Neuronal stem cell (in vitro differentiated cells): ENCODE measurements at regions not wholly inside any gene's neighbourhood (a gene's known extent, or its start where the extent isn't known, plus 50 kb on each side); places are given as distances from the start of the nearest gene placed in this dataset.

Experiments used
- DNase-seq: peaks from one replicate; pipeline ENCODE4 v3.0.0-alpha.2; 2013; ENCODE audit warnings: low spot score
- H2AFZ ChIP-seq: one replicate; pipeline ENCODE4 v1.6.1; 2013; ENCODE audit warnings: mild to moderate bottlenecking, low read length, inconsistent platforms
- H2AK5ac ChIP-seq: 2 replicates; pipeline ENCODE4 v1.6.1; 2013; ENCODE audit warnings: low read depth, mild to moderate bottlenecking, inconsistent platforms, low read length, moderate library complexity, mixed read lengths
- H2BK120ac ChIP-seq: 2 replicates; pipeline ENCODE4 v1.6.1; 2013; ENCODE audit warnings: low read depth, mild to moderate bottlenecking, inconsistent platforms, low read length, moderate library complexity, mixed read lengths
- H2BK12ac ChIP-seq: one replicate; pipeline ENCODE4 v1.6.1; 2013; ENCODE audit warnings: low read length, inconsistent platforms
- H2BK15ac ChIP-seq: 2 replicates; pipeline ENCODE4 v1.6.1; 2013; ENCODE audit warnings: mild to moderate bottlenecking, low read length, inconsistent platforms, mixed read lengths
- H2BK5ac ChIP-seq: one replicate; pipeline ENCODE4 v1.6.1; 2013; ENCODE audit warnings: inconsistent platforms, mild to moderate bottlenecking, low read length, moderate library complexity
- H3K14ac ChIP-seq: one replicate; pipeline ENCODE4 v1.6.1; 2013; ENCODE audit warnings: low read length, inconsistent platforms
- H3K18ac ChIP-seq: 2 replicates; pipeline ENCODE4 v1.6.1; 2013; ENCODE audit warnings: low read length, inconsistent platforms
- H3K23ac ChIP-seq: 2 replicates; pipeline ENCODE4 v1.6.1; 2013; ENCODE audit warnings: low read depth, mild to moderate bottlenecking, mixed read lengths, low read length, inconsistent platforms; ENCODE audit not compliant: poor library complexity
- H3K27ac ChIP-seq: replicated peaks from 3 replicates; pipeline ENCODE4 v1.5.1; 2013; ENCODE audit warnings: low read length, inconsistent platforms
- H3K27me3 ChIP-seq, 3 experiments: 2 replicates each; pipeline ENCODE4 v1.6.1; 2013; ENCODE audit warnings: low read length in 3 of 3, mild to moderate bottlenecking in 2 of 3, inconsistent platforms in 1 of 3, low read depth in 1 of 3, mixed read lengths in 1 of 3, moderate library complexity in 1 of 3; ENCODE audit not compliant: control insufficient read depth in 3 of 3, insufficient read depth in 3 of 3
- H3K36me3 ChIP-seq, 2 donors: replicated peaks in 1 of 2; 2 replicates each; pipeline ENCODE4 v1.6.1; 2013; ENCODE audit warnings: low read length in 2 of 2; ENCODE audit not compliant: control insufficient read depth in 2 of 2, insufficient read depth in 2 of 2
- H3K4ac ChIP-seq: 2 replicates; pipeline ENCODE4 v1.6.1; 2013; ENCODE audit warnings: inconsistent platforms, mild to moderate bottlenecking, low read length, moderate library complexity
- H3K4me1 ChIP-seq, 2 donors: 1 replicate in 1 of 2; 2 replicates in 1 of 2; pipeline ENCODE4 v1.6.1; 2013; ENCODE audit warnings: low read length in 2 of 2, low read depth in 1 of 2; ENCODE audit not compliant: control insufficient read depth in 2 of 2, insufficient read depth in 1 of 2
- H3K4me2 ChIP-seq: one replicate; pipeline ENCODE4 v1.6.1; 2013; ENCODE audit warnings: mild to moderate bottlenecking, low read length, inconsistent platforms; ENCODE audit not compliant: insufficient read depth, poor library complexity, severe bottlenecking
- H3K4me3 ChIP-seq, 2 donors: 2 replicates each; pipeline ENCODE4 v1.5.1; 2013; ENCODE audit warnings: low read length in 2 of 2, mild to moderate bottlenecking in 2 of 2, inconsistent platforms in 1 of 2, moderate library complexity in 1 of 2
- H3K79me1 ChIP-seq: one replicate; pipeline ENCODE4 v1.6.1; 2013; ENCODE audit warnings: low read depth, mild to moderate bottlenecking, inconsistent platforms, low read length, moderate library complexity
- H3K9ac ChIP-seq: one replicate; pipeline ENCODE4 v1.6.1; 2013; ENCODE audit warnings: mild to moderate bottlenecking, low read depth, low read length, inconsistent platforms; ENCODE audit not compliant: poor library complexity
- H3K9me3 ChIP-seq, 2 donors: replicated peaks in 1 of 2; 2 replicates each; pipeline versions ENCODE3 to v1.6.1; 2013; ENCODE audit warnings: low read length in 2 of 2, mild to moderate bottlenecking in 2 of 2, inconsistent platforms in 1 of 2, low read depth in 1 of 2, mixed read lengths in 1 of 2, moderate library complexity in 1 of 2; ENCODE audit not compliant: control insufficient read depth in 2 of 2, insufficient read depth in 1 of 2
- H4K8ac ChIP-seq: one replicate; pipeline ENCODE4 v1.6.1; 2013; ENCODE audit warnings: low read depth, mild to moderate bottlenecking, inconsistent platforms, low read length, moderate library complexity
- H4K91ac ChIP-seq: one replicate; pipeline ENCODE4 v1.6.1; 2013; ENCODE audit warnings: low read length, low read depth, mild to moderate bottlenecking, inconsistent platforms; ENCODE audit not compliant: poor library complexity
- WGBS, 2 donors: extraction: QIAGEN DNeasy Blood & Tissue Kit; methylation state at CpG; one replicate each; pipeline ENCODE4 v1.1.7; 2013; ENCODE audit warnings: missing lambda C conversion rate in 2 of 2, mixed read lengths in 1 of 2; ENCODE audit not compliant: insufficient read length in 2 of 2, insufficient replicate concordance in 1 of 2; ENCODE audit errors: extremely low coverage in 2 of 2; 5-methylcytosine and 5-hydroxymethylcytosine counted together

DNA sequence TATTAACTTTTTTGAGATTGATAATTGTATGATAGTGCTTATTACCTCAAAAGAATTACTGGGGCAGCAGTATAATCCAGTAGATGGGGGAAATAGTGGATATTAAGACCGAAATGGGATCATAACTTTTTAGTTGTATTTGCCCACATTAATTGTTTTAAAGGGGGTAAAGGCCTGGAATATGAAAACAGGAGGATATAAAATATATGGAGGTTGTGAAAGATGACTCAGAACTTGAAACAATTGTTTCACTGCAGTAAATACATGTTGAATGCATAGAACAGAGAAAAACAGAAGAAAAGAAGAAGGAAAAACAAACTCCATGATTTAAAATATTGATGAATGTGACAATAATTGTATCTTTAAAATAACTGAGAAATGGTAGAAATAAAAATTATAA lies 94.1 kb upstream of the VPREB1 start:
- H2BK12ac ChIP-seq: no peak overlapping the region
- H3K79me1 ChIP-seq: no peaks in the 10 kb centered on the region
- no peak overlapping the region for H4K8ac ChIP-seq
- H3K9me3 ChIP-seq: peaks cover 0 to 1% of the 10 kb centered on the region in 2 donors
- H3K27ac ChIP-seq: no peak overlapping the region
- H2BK120ac ChIP-seq: no peak overlapping the region
- H3K4ac ChIP-seq: no peak overlapping the region
- no peak overlapping the region for H3K9ac ChIP-seq
- H2AFZ ChIP-seq: no peak overlapping the region
- H4K91ac ChIP-seq: no peak overlapping the region
- no peak for DNase-seq
- H3K4me2 ChIP-seq: no peak overlapping the region
- H3K23ac ChIP-seq: no peak overlapping the region
- no peaks in the 10 kb centered on the region for H3K4me1 ChIP-seq
- no peak overlapping the region for H3K14ac ChIP-seq
- H3K4me3 ChIP-seq: no peak overlapping the region
- WGBS, 2 donors: no CpG with 5 or more reads among the region's 1 CpG
- no peak overlapping the region for H2BK15ac ChIP-seq
- H2AK5ac ChIP-seq: no peak overlapping the region
- no peak overlapping the region for H2BK5ac ChIP-seq
- H3K36me3 ChIP-seq: no peaks in the 10 kb centered on the region
- peaks cover 0 to 39% (median 16%) of the 10 kb centered on the region in 3 experiments for H3K27me3 ChIP-seq
- H3K18ac ChIP-seq: no peak overlapping the region

GRCh38 chr22:22148905-22149304 lies 95.7 kb upstream of the VPREB1 start:
- peaks cover 0 to 40% (median 7%) of the 10 kb centered on the region in 3 experiments for H3K27me3 ChIP-seq
- no CpG with 5 or more reads among the region's 1 CpG for WGBS, 2 donors
- H3K18ac ChIP-seq: no peak overlapping the region
- H3K4me2 ChIP-seq: no peak overlapping the region
- no peak overlapping the region for H3K4me3 ChIP-seq
- H4K8ac ChIP-seq: no peak overlapping the region
- no peak for DNase-seq
- H3K23ac ChIP-seq: no peak overlapping the region
- no peak overlapping the region for H2BK12ac ChIP-seq
- no peak overlapping the region for H2AFZ ChIP-seq
- no peak overlapping the region for H3K9ac ChIP-seq
- no peak overlapping the region for H2BK5ac ChIP-seq
- no peaks in the 10 kb centered on the region for H3K4me1 ChIP-seq
- H2BK120ac ChIP-seq: no peak overlapping the region
- no peak overlapping the region for H3K4ac ChIP-seq
- H2AK5ac ChIP-seq: no peak overlapping the region
- no peak overlapping the region for H2BK15ac ChIP-seq
- H3K36me3 ChIP-seq: no peaks in the 10 kb centered on the region
- no peaks in the 10 kb centered on the region for H3K79me1 ChIP-seq
- no peak overlapping the region for H3K27ac ChIP-seq
- H3K9me3 ChIP-seq: peaks cover 0 to 1% of the 10 kb centered on the region in 2 donors
- no peak overlapping the region for H4K91ac ChIP-seq
- H3K14ac ChIP-seq: no peak overlapping the region

DNA sequence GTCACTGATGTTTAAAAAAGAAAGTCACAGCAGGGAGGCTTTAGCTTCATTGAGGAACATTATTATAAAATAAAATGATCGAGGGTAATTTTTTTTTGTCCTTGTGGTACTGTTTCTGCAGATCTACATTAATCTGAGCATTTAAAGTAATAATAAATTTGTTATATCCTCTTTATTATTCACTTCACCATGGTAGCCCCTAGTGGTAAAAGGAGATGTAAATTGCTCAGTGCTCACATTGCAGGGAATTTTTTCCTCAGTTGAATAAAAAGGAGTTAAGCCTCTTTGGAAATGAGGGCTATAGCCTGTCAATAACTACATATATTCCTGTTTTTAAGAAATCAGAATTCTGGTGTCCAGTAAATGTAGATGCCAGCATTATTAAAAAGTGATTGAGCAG lies 99.7 kb upstream of the VPREB1 start:
- Histone ChIP-seq H2AFZ (no peak overlapping the region), H3K23ac (no peak overlapping the region), H3K9me3 (no peaks in the 10 kb centered on the region), H4K91ac (no peak overlapping the region), H3K4me3 (no peak overlapping the region), H3K18ac (no peak overlapping the region), H3K79me1 (no peaks in the 10 kb centered on the region), H3K4ac (no peak overlapping the region), H2BK5ac (no peak overlapping the region), H3K4me1 (no peaks in the 10 kb centered on the region), H2AK5ac (no peak overlapping the region), H2BK120ac (no peak overlapping the region), H3K9ac (no peak overlapping the region), H3K14ac (no peak overlapping the region), H3K27me3 (peaks cover 2 to 48% (median 2%) of the 10 kb centered on the region in 3 experiments), H3K27ac (no peak overlapping the region), H4K8ac (no peak overlapping the region), H2BK12ac (no peak overlapping the region), H3K4me2 (no peak overlapping the region), H2BK15ac (no peak overlapping the region), H3K36me3 (no peaks in the 10 kb centered on the region)
- WGBS, 2 donors: no CpG with 5 or more reads among the region's 1 CpG
- DNase-seq: no peak

GRCh38 chr22:22143448-22143847 lies 101.1 kb upstream of the VPREB1 start:
- H3K4me1 ChIP-seq: no peaks in the 10 kb centered on the region
- H3K79me1 ChIP-seq: no peaks in the 10 kb centered on the region
- H2BK120ac ChIP-seq: no peak overlapping the region
- peaks cover 2 to 42% (median 2%) of the 10 kb centered on the region in 3 experiments for H3K27me3 ChIP-seq
- no peak overlapping the region for H3K14ac ChIP-seq
- H2AFZ ChIP-seq: no peak overlapping the region
- H3K9me3 ChIP-seq: no peaks in the 10 kb centered on the region
- H4K91ac ChIP-seq: no peak overlapping the region
- no peak overlapping the region for H3K27ac ChIP-seq
- 100% methylated on average over 1 of the region's 6 CpGs; no CpG with 5 or more reads in 1 of the 2 donors for WGBS, 2 donors
- no peak for DNase-seq
- no peak overlapping the region for H2BK5ac ChIP-seq
- H3K23ac ChIP-seq: no peak overlapping the region
- H3K4ac ChIP-seq: no peak overlapping the region
- H3K36me3 ChIP-seq: no peaks in the 10 kb centered on the region
- H2BK12ac ChIP-seq: no peak overlapping the region
- no peak overlapping the region for H3K4me2 ChIP-seq
- no peak overlapping the region for H4K8ac ChIP-seq
- no peak overlapping the region for H2AK5ac ChIP-seq
- H2BK15ac ChIP-seq: no peak overlapping the region
- H3K9ac ChIP-seq: no peak overlapping the region
- H3K4me3 ChIP-seq: no peak overlapping the region
- H3K18ac ChIP-seq: no peak overlapping the region
